Tibial nerve (tissue), 4 donors: ENCODE measurements at regions not wholly inside any gene's neighbourhood (a gene's known extent, or its start where the extent isn't known, plus 50 kb on each side); places are given as distances from the start of the nearest gene placed in this dataset.

ENCODE experiments used
- DNase-seq, 2 donors: peaks; one replicate each; pipeline ENCODE4 v3.0.0-alpha.2; 2019; ENCODE audit warnings: low spot score in 2 of 2
- H3K27ac ChIP-seq, 4 donors: fragments of 200-600 bp; sonication (generic) in 3 of 4; one replicate each; pipeline ENCODE4 v1.5.1; 2017 to 2019; ENCODE audit warnings: mild to moderate bottlenecking in 1 of 4
- H3K27me3 ChIP-seq, 2 donors: fragments of 200-600 bp; sonication (generic) in 1 of 2; one replicate each; pipeline versions ENCODE4 v1.5.1 to v1.6.0; 2017 to 2019
- H3K36me3 ChIP-seq, 3 donors: fragments of 200-600 bp; sonication (generic); one replicate each; pipeline ENCODE4 v1.5.1; 2018 to 2019
- H3K4me1 ChIP-seq, 4 donors: fragments of 200-600 bp; sonication (generic) in 3 of 4; one replicate each; pipeline ENCODE4 v1.5.1; 2017 to 2019
- H3K4me3 ChIP-seq, 4 donors: fragments of 200-600 bp; sonication (generic) in 3 of 4; one replicate each; pipeline ENCODE4 v1.5.1; 2017 to 2019; ENCODE audit warnings: mild to moderate bottlenecking in 1 of 4, moderate library complexity in 1 of 4
- H3K9me3 ChIP-seq, 4 donors: fragments of 200-600 bp; sonication (generic) in 3 of 4; one replicate each; pipeline ENCODE4 v1.5.1; 2017 to 2019
- CTCF ChIP-seq, 5 experiments: fragments of 200-600 bp in 3 of 5; fragments of 450-650 bp in 2 of 5; sonication (generic) in 3 of 5; IDR thresholded peaks; one replicate each; pipeline ENCODE4 v1.5.1; 2016 to 2019; ENCODE audit warnings: antibody characterized with exemption in 5 of 5, mild to moderate bottlenecking in 3 of 5, moderate library complexity in 2 of 5
- EP300 ChIP-seq, 2 donors: sonication (generic); formaldehyde crosslinking; IDR thresholded peaks; one replicate each; pipeline ENCODE4 v1.6.1; 2017; ENCODE audit warnings: antibody characterized with exemption in 2 of 2, mild to moderate bottlenecking in 1 of 2
- POLR2A ChIP-seq, 2 donors: fragments of 450-650 bp; IDR thresholded peaks; one replicate each; pipeline ENCODE4 v1.6.1; 2017; ENCODE audit warnings: antibody characterized with exemption in 2 of 2, mild to moderate bottlenecking in 2 of 2, moderate library complexity in 2 of 2
- WGBS, 2 donors: methylation state at CpG; one replicate each; pipeline ENCODE4 v1.1.5; 2018; 5-methylcytosine and 5-hydroxymethylcytosine counted together

- no peak overlapping the region for H3K27ac ChIP-seq
- whole genome bisulfite sequencing, 2 donors = 63 to 72% methylated on average over 7 of the region's 7 CpGs
- DNase-seq = no peak
These were observed 152.8 kb downstream of the BCL11A start for GRCh38 chr2:60400462-60401246.

DNA sequence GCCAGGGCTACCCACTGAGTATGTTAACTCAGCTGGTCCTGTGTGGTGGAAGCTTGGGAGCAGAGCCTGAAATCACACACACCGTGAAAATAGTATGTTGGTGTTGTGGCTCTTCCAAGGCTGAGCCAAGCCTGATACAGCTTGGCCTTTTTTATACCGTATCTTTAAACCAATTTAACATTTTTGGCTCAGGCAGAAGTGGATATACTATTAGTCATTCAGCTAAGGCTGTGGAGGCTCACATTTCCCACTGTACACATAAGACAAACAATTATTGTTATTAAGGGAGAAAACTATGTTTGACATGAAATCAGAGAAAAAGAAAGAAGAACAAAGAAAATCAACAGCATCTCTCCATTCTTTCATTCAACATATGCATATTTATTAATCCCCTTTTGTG lies 159.0 kb downstream of the BCL11A start:
- TF ChIP-seq EP300 (IDR thresholded peaks at IDR 0.05) = no peak
- TF ChIP-seq POLR2A (IDR thresholded peaks at IDR 0.05) = no peak
- no peak for TF ChIP-seq CTCF (IDR thresholded peaks at IDR 0.05)
- no peaks in the 10 kb centered on the region for H3K4me1 ChIP-seq
- H3K27me3 ChIP-seq = no peaks in the 10 kb centered on the region
- no peaks in the 10 kb centered on the region for H3K36me3 ChIP-seq
- H3K9me3 ChIP-seq = no peaks in the 10 kb centered on the region
- no peak for DNase-seq
- H3K4me3 ChIP-seq = no peak overlapping the region
- 53 to 59% methylated on average over 2 of the region's 2 CpGs for WGBS, 2 donors
- no peak overlapping the region for H3K27ac ChIP-seq

More at GRCh38 chr2:60400462-60401246, 152.8 kb downstream of the BCL11A start:
- no peaks in the 10 kb centered on the region for H3K36me3 ChIP-seq
- no peak overlapping the region for H3K4me3 ChIP-seq
- TF ChIP-seq CTCF (IDR thresholded peaks at IDR 0.05) (no peak), EP300 (IDR thresholded peaks at IDR 0.05) (no peak), POLR2A (IDR thresholded peaks at IDR 0.05) (no peak)
- H3K27me3 ChIP-seq = no peaks in the 10 kb centered on the region
- no peaks in the 10 kb centered on the region for H3K9me3 ChIP-seq
- peaks cover 0 to 4% (median 0%) of the 10 kb centered on the region in 4 donors for H3K4me1 ChIP-seq

DNA sequence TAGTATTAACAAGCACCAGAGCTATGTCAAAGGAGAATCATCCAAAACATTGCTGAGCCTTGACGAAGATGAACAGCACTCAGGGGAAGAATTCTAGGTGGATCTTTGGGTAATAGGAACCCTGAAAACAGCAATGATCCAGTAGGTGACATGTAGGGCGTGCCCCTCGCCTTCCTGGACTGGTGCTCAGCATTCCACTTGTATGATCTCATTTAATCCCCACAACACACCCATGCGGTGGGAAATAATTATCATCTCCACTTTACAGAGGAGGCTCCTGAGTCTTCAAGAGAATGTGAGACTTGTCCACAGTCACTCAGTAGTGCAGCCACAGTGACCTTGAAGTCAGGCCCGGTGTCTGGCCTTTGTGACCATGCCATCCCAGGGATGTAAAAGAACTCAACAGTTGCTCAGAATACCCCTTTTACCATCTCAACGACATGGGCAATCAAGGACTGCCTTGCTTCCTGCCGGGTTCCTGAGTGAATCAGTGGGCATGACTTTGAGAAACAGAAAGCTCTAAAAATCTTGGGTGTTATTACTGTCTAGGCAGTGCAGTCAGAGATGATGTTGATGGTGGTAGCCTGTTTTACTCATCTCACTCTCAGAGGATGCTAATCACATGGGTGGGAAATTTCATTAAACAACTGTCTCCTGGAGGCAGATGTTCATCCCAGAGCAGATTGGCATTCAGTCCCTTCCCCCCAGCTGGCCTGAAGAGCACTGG lies 161.6 kb downstream of the BCL11A start:
- no peak overlapping the region for H3K27ac ChIP-seq
- no peaks in the 10 kb centered on the region for H3K4me1 ChIP-seq
- no peak for DNase-seq
- H3K9me3 ChIP-seq = no peaks in the 10 kb centered on the region
- no peaks in the 10 kb centered on the region for H3K27me3 ChIP-seq
- no peak overlapping the region for H3K4me3 ChIP-seq
- 78 to 79% methylated on average over 7 of the region's 7 CpGs for WGBS, 2 donors
- no peak for TF ChIP-seq POLR2A (IDR thresholded peaks at IDR 0.05)
- TF ChIP-seq CTCF (IDR thresholded peaks at IDR 0.05) = no peak
- TF ChIP-seq EP300 (IDR thresholded peaks at IDR 0.05) = no peak
- no peaks in the 10 kb centered on the region for H3K36me3 ChIP-seq

GRCh38 chr2:60391230-60391629 lies 162.2 kb downstream of the BCL11A start:
- no peak overlapping the region for H3K27ac ChIP-seq
- H3K4me1 ChIP-seq = no peaks in the 10 kb centered on the region
- no peak for DNase-seq
- TF ChIP-seq EP300 (IDR thresholded peaks at IDR 0.05) (no peak), POLR2A (IDR thresholded peaks at IDR 0.05) (no peak), CTCF (IDR thresholded peaks at IDR 0.05) (no peak)
- H3K27me3 ChIP-seq = no peaks in the 10 kb centered on the region
- no peaks in the 10 kb centered on the region for H3K9me3 ChIP-seq
- 72 to 76% methylated on average over 6 of the region's 6 CpGs for WGBS, 2 donors
- H3K36me3 ChIP-seq = no peaks in the 10 kb centered on the region
- H3K4me3 ChIP-seq = no peak overlapping the region

DNA sequence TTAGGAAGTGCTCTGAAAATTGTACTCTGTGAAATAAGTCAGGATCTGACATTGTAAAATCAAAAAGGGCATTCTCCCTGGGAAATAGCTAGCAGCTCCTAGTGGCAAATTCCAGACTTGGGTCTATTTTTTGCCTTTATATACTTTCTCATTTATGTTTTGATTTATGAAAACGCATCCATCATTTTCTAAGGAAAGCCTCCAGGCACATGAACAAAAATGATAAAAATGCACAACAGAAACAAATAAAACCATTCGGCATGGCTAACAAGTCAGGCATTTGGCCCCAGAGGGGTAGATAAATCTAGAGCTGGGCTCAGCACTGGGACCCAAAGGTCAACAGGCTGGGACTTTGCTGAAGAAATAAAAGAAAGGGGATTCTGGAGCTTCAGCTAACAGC lies 167.0 kb downstream of the BCL11A start:
- no peak overlapping the region for H3K4me3 ChIP-seq
- H3K27ac ChIP-seq = no peak overlapping the region
- no peaks in the 10 kb centered on the region for H3K9me3 ChIP-seq
- TF ChIP-seq POLR2A (IDR thresholded peaks at IDR 0.05) (no peak), CTCF (IDR thresholded peaks at IDR 0.05) (no peak), EP300 (IDR thresholded peaks at IDR 0.05) (no peak)
- no peaks in the 10 kb centered on the region for H3K36me3 ChIP-seq
- WGBS, 2 donors = 11 to 29% methylated on average over 2 of the region's 2 CpGs
- no peaks in the 10 kb centered on the region for H3K4me1 ChIP-seq
- H3K27me3 ChIP-seq = no peaks in the 10 kb centered on the region
- no peak for DNase-seq
